GM18861 (cell line): ENCODE measurements at regions not wholly inside any gene's neighbourhood (a gene's known extent, or its start where the extent isn't known, plus 50 kb on each side); places are given as distances from the start of the nearest gene placed in this dataset.

Source experiments
- ATAC-seq: cut with Tn5 transposase; IDR thresholded peaks from one replicate; pipeline ENCODE4 v1.9.1; 2021; ENCODE audit not compliant: unreplicated experiment

DNA sequence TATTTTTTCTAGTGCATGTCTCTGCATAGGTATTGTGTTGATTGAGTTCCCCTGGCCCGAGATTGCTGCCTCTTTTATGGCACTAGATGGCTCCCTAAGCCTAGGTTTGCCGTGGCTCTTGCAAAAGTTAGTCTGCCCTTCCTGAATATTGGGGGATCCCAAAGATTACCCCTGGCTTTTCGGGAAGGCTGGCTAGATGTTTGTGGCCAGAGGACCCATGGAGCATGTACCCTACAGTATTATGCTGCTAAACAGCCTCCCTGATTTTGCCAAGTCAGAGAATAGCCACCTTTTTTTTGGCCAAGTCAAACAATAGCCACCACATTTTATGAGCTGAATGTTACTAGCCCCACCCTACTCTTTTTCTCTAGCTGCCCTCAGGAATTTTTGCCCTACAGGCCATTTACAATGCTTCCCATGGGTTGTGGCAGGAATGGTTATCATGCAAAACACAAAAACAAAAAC, 343.2 kb downstream of the OLFM3 start:
- ATAC-seq: no peak

DNA sequence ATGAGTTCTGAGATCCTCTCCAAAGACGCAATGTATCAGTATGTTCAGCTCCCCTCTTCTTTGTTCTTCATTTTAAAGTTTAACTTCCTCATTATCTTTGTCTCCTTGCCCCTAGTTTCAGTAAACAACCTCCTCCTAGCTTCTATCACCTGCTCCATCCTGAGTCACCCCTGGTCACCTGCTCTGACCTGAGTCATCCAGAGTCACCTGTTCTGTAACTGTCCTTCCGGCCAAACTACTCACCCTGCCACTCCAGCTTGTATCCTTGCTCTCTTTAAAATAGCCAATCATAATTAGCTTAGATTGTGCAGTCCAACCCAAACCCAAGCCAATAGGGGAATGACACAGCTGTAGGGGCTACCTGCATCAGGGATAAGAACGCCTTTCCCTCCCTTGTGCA, 332.0 kb downstream of the OLFM3 start:
- no peak for ATAC-seq

DNA sequence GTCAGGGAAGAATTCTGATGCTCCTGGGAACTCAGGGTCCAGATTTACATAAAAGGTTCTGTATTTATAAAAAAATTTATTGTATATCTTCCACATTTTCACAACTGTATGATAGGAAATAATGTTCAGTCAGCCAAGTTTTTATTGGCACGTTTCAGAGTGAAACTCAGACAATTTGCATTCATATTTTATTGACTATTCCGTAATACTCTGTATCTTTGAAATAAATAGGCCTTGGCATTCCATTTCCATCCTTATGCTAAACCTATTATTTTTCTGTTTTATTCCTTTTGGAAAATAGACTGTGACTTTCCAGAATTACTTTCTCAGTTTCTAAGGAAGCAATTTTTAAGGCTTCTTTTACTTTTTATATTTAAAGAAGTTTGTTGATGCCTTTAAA, 329.0 kb downstream of the OLFM3 start:
- ATAC-seq: no peak

DNA sequence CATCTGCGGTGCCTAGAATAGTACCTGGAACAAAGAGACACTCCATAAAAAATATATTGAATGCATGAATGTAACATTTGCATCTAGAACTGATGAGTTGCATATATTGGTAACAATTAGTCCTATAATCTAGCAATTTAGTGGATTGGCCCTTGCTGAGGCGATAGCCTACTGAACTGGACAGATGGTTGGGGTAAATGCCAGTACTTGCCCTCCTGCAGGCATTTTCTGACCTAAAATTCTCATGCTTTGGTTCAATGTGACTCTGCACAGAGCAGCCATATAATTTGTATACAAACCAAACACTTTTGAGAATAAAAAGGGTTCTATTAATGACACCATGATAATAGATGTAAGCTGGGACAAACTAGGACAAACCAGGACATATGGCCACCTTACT, 313.6 kb downstream of the OLFM3 start:
- ATAC-seq: no peak

DNA sequence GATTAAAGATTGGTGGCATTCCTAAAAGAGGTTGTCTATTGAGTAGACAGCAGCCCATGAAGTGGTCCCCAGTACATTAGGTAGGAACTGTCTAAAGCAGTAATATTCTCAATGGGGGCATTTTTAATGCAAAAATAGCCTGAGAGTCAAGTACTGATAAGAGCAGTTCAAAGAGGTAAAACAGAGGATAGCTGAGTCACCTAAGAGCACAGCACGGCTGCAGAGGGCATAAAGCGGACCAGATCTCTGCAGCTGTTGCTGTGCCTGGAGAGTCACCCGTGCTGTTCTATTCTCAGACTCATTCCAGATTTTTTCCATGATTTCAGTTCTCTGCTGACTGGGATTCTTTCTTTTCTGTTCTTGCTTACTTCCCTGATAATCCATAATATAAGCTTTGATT, 313.2 kb downstream of the OLFM3 start:
- no peak for ATAC-seq

DNA sequence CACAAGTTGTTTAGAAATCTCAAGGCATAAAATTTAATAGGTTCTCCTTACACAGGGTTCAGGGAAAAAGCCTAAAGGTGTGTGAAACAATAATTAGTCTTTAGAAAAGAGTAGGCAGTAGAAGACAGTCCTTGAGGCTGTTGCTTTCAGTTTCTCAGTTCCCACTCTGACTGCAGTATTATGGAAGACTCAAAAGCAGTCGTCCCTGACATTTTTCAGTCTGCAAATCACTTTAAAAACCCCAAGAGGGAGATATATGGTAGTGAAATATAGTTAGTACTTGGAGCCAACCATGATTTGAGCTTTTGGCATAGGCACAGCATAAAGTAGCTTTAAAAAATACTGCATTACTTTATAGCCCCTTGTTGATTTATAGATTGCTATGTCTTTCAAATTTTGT, 299.7 kb downstream of the OLFM3 start:
- no peak for ATAC-seq

DNA sequence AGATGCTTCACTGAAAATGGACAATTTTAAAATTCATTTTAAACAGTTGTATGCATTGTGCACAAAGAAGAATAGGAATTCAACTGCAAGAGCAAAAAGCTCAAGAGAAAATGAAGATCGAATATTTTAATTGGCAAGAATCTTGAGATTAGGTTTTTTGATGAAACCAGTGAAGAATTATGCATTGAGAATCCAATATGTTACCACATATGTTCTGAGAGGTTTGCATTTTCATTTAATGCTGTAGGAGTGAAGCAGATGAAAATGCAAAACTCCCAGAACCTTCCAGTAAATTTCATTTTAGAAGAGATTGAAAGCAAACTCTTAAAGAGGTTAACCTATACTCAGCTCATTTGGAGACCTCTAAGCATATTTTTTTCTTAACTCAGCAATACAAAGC, 298.0 kb downstream of the OLFM3 start:
- no peak for ATAC-seq

DNA sequence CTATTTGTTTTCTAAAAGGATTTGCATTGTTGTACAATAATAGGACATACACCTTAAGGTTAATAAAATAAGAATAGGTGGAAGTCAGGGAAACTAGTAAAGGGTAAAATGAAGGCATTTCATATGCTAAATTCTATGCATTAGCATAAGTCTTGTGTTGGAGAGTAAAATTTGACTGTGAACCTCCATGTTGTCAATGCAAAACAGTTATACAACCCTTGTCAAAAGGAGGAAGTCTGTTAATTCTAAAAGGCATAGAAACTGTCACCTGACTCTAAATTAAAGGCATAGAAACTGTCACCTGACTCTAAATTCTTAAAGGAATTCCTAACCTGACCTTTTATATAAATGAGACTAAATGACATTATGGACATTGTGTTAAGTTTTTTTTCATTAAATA, 291.8 kb downstream of the OLFM3 start:
- no peak for ATAC-seq

DNA sequence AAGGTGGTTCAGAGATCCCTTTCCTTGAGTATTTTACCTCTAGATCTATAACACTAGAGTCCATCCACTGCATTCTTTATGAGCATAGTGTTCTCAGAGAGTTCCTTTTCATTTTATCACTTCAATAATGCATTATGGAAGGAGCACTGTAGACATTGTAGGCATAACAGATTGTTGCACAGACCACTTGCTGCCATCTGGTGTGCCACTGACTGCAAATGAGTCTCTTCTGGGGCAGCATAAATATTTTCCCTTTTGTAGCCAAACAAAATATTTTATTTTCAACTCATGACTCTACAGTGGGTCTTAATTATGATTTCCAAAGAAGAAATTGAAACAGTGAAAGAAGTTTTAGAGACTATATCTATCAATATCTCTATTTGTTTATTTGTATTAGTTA, 290.4 kb downstream of the OLFM3 start:
- ATAC-seq: no peak

DNA sequence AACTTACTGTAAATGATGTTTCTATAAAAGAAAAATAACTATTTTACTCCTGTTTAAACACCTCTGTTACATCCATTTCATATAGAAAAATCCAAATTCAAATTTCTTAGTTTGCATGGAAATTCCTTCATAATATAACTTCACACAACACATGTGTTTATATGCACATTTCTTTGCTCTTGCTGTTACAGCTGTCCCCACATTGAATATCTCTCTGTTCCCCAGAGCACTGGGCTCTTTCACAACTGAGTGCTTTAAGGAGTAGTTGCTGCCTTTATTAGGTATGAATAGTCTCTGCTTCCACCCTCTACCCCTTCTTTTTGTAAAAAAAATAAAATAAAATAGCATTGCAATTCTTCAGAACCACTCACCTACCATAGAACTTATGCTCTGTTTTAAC, 287.0 kb downstream of the OLFM3 start:
- ATAC-seq: no peak

DNA sequence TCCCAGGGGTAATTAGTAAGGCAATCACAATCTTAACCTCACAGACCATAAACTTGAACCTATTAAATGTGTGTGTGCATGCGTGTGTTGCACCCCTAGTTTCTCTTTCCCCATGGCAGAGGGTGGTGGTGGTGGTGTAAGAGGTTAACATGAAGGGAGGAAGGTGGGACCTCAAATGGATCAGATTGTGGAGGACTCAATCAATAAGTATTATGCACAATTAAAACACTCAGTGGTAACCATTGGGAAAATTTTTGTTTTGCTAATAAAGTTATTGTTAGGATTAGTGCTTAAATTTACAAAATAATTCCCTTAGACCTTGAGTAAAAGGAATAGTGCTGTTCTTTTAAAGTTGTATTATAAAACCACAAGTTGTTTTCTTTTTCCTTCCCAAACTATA, 283.0 kb downstream of the OLFM3 start:
- ATAC-seq: no peak

DNA sequence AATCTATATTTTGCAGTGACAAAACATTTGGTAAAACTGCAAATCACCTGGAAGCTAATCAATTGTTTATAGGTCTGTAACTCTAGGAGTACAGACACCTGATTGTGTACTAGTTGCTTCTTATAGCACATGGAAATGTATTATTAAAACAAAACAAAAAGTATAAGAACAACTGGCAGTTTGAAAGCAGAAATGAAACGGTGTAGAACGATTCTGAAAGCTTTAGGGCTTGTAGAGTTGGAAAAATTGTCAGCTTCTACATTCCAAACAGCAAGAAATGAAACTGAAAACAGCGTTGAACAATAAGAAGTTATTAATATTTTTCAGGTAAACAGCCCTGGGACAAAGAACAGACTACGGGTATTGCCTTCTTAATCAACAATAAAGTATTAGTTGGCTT, 273.3 kb downstream of the OLFM3 start:
- no peak for ATAC-seq

DNA sequence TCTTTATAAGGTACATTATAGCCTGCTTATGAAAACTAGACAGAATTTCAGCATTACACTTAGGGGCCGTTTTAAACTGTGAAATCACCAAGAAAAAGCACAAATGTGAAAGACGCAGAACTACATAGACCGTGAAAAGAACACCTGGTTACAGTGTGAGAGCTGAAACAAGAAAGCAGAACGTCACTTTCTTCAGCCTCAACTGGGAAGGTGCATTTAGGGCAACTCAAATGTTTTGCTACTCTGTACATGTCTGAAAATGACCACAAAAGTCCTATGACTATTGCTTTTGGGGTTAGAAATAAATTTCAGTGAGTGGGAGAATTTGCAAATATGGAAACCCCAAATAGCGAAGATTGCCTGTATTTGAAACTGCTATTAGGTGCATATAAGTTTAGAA, 268.7 kb downstream of the OLFM3 start:
- ATAC-seq: no peak

DNA sequence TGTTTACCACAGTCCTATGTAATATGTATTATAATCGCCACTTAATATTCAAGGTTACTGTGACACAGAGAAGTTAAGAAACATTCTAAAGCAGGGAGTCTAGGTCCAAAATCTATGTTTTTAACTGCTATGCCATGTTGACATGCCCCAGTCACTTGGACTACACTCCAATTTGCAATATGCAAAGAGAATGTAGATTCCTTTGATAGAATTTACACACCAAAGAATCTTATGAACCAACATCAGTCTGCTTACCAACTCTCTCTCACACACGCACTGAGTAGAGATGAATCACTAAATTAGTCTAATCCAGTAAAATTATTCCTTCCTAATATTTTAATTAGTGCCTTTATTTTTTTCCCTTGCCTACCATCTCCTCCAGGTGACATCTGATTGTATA, 266.2 kb downstream of the OLFM3 start:
- ATAC-seq: no peak

DNA sequence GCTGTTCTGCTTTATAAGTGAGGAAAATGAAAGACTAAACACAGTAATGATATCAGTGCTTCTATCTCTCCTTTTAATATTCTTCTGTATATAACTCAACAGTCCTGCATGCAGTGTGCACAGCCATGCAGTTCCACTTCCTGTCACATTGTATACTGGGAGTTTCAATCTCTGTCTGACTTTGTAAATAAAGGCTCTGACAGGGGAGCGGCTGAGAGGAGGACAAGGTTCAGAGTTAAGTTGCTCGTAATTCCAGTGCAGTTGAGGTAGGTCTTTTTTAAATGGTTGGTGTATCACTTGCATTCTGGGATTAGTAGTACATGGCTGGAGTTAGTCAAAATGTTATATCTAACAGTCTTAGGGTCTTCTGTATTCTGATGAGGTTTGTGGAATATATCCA, 264.5 kb downstream of the OLFM3 start:
- peak; percentile 42 for ATAC-seq

DNA sequence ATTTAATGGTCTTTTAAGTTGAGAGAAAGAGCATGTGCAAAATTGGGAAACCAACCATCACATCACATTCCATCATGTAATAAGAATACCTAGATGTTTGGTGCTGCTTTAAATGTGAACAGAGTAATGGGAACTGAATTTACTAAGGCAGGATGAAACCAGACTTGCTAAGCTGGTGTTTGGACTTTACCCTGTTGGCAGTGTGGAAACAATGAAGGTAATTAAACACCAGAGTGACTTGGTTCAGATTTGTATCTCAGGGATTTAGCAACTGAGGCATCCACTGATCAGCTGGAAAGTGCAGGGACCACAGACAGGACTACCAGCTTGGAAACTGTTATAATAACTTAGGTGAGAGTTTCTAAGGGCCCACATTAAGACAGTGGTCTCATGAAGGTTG, 263.4 kb downstream of the OLFM3 start:
- no peak for ATAC-seq

DNA sequence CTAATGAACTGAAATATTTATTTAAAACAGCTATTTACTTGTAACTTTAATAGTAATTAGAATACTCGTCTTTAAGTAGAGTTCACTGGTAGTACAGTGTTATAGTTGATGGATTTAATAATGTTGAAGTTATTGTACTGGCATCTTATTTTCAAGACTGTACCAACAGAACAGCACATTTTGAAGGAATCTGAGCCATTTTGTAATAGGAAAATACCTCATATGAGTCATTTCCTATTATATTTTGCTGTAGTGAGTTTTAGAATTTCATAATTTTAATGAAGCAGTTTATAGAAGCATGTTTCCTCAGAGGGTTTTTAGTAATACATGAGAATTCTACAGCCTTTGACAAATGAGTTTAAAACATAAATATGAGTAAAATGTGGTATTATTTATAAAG, 258.3 kb downstream of the OLFM3 start:
- no peak for ATAC-seq

DNA sequence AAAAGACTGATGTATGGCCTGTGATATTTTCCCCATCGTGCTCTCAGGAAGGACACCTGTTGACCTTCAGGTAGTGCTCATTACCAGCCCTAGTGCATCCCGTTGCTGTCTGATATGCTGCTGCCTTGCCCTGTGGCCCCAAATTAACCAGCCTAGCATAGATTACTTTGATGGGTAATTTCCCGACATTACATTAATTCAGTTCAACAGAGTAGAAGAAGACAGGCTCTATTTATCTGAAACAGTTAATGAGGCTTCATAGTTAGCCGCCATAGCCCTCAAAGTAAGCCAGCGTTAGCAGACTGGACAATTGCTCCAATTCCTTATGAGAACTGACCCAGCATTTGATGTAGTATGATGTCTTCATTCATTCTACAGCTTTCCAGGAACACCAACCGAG, 257.6 kb downstream of the OLFM3 start:
- ATAC-seq: no peak

DNA sequence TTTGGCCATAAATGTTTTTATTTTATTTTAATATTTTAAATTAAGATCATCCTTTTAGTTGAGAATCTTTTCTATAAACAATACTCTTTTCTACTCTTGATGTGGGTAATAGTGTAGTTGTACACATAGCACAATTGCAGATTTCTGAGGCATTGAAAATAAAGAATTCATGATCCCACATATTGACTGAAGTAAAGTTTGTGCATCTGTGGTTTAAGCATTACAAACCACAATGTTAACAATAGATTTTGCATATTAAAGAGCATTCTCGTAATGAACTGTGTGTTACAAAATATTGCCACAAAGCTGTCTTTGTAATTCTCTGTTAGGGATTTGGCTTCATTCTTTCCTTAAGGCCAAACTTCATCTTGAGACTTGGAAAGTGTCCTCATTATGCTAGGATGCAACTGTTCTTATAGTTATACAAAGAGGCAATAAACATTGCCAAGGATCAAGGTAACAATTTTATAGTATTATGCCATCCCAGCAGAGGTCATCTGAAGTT, 256.8 kb downstream of the OLFM3 start:
- no peak for ATAC-seq

DNA sequence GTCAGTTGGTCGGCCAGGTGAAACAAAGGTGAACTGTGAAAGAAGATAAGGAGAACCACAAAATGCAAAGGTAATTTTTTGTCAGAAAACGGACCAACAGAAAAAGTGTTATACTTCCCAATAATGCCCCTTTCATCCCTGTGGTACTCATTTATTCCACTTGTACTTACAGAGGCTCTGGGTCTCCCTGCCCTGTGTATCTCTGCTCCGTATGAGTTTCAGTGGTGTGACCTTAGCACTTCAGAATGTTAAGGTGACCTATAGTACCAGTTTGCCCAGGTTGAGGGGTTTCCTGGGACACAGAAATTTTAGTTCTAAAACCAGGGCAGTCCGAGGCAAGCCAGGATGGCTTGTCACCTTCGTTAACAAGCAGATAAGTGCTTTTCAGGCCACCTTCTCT, 254.8 kb downstream of the OLFM3 start:
- ATAC-seq: no peak

DNA sequence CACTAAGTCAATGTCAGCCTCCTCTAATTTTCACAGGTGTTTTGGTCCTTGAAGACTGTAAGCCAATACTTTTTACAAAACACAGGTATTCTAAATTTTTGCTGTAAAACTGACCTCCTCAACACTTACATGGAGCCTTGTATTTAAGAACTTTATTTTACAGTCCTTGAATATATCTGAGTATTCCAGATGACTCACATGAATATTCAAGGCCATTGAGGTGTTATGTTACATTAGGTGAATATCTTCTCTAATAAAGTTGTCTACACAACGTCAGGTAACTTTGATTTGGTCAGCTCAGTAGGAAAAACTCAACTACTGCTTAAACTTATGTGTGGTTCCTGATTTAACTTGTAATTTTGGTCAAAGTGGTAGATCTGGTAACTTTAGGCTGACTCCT, 254.2 kb downstream of the OLFM3 start:
- no peak for ATAC-seq

DNA sequence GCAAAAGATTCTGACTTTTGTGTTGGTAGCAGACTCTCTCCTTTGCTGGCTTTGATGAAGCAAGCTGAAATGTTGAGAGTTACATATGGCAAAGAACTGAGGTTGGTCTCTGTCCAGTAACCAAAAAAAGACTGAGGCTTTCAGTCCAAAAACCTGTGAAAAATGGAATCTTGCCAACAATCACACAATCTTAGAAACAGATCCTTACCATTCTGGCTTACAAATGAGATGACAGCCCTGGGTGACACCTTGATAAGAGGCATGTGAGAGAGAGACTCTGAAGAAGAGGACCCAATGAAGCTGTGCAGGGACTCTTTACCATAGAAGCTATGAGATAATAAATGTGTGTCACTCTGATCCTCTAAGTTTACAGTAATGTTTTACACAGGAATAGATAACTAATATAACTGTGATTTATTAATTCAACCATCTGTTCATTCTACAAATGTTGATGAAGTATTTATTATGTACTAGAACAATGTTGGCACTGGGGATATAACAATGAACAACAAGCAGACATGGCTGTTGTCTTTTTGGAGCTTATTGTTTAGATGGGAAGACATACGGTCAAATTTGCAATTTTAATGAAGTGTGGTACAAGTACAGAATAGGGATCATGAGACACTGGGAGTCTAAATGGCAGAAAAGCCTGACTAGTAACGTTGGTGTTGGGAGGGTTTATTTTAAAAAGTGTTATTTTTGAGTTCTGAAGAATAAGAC, 251.0 kb downstream of the OLFM3 start:
- no peak for ATAC-seq

DNA sequence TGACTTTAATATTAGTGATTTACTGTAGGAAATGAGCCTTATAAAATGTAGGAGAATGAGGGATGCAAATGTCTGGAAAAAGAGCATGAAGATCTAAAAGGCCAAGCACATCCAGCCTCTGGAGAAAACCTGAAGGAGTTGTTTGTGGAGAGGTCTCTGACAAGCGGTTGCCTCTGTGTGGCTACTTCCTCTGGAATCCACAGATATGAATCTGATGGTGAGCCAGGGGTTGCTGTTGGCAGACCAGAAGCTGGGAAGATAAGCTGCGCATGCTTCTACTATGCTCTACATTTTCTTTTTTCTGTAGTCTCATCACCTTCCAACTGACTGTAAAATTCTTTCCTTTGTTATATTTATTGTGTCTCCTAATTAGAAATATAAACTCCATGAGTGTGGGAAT, 248.6 kb downstream of the OLFM3 start:
- no peak for ATAC-seq
